ENCODE measurements at regions not wholly inside any gene's neighbourhood (a gene's known extent, or its start where the extent isn't known, plus 50 kb on each side); places are given as distances from the start of the nearest gene placed in this dataset.

GRCh38 chr13:74063533-74064100 is 70.6 kb downstream of the KLF12 start:
- no peak for TF ChIP-seq CTCF (IDR thresholded peaks at IDR 0.05)
- no peak for TF ChIP-seq POLR2A (IDR thresholded peaks at IDR 0.05)
- no peak for TF ChIP-seq EP300 (IDR thresholded peaks at IDR 0.05)
